ENCODE measurements at regions not wholly inside any gene's neighbourhood (a gene's known extent, or its start where the extent isn't known, plus 50 kb on each side); places are given as distances from the start of the nearest gene placed in this dataset.

DNA sequence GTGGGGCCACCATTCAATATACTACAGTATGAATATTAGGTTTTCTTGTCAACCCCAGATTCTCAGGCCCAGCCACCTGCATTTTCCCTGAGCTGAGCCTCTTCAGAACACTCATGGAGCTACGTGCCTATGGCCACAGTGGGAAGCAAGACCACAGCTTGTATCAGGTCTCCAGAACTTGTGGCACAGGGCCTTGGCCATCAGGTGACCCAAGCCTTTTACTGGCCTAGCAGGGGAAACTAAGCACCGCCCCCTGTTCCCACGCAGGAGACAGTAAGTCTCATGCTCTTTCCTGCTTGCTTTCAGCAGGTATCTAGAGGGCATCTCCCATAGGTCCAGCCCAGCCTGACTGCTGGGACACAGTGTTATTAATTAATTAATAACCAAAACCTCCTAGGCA lies 138.4 kb upstream of the MAMLD1 start:
- TF ChIP-seq, protein P1, sequence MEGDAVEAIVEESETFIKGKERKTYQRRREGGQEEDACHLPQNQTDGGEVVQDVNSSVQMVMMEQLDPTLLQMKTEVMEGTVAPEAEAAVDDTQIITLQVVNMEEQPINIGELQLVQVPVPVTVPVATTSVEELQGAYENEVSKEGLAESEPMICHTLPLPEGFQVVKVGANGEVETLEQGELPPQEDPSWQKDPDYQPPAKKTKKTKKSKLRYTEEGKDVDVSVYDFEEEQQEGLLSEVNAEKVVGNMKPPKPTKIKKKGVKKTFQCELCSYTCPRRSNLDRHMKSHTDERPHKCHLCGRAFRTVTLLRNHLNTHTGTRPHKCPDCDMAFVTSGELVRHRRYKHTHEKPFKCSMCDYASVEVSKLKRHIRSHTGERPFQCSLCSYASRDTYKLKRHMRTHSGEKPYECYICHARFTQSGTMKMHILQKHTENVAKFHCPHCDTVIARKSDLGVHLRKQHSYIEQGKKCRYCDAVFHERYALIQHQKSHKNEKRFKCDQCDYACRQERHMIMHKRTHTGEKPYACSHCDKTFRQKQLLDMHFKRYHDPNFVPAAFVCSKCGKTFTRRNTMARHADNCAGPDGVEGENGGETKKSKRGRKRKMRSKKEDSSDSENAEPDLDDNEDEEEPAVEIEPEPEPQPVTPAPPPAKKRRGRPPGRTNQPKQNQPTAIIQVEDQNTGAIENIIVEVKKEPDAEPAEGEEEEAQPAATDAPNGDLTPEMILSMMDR (IDR thresholded peaks at IDR 0.05; ENCODE audit: poor library complexity), result no peak
- no peak for TF ChIP-seq EZH2 (IDR thresholded peaks at IDR 0.05; ENCODE audit: borderline replicate concordance)
